Medulla oblongata (tissue), 1 donor: ENCODE measurements at regions not wholly inside any gene's neighbourhood (a gene's known extent, or its start where the extent isn't known, plus 50 kb on each side); places are given as distances from the start of the nearest gene placed in this dataset.

ENCODE experiments used
- DNase-seq: peaks from one replicate; pipeline ENCODE4 v3.0.0-alpha.2; 2015; ENCODE audit errors: extremely low spot score

DNA sequence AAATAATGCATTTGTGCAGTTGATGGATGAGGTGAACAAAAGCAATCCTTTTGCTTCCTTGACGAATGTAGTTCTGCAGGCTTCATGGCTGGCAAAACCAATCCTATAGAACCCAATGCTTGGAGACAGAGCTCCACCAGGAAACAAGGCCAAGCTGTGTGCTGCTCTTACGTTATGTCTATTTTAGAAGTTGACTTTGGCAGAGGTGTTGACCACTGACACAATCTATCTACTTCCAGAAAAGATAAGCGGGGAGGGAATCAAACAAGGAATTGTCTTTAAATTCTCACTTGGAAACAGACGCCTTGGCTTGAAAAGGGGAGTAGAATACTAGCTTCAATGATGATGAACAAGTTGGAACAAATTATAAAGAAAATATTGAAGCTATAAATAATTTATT lies 211.2 kb downstream of the SETD4 start:
- no peak for DNase-seq

DNA sequence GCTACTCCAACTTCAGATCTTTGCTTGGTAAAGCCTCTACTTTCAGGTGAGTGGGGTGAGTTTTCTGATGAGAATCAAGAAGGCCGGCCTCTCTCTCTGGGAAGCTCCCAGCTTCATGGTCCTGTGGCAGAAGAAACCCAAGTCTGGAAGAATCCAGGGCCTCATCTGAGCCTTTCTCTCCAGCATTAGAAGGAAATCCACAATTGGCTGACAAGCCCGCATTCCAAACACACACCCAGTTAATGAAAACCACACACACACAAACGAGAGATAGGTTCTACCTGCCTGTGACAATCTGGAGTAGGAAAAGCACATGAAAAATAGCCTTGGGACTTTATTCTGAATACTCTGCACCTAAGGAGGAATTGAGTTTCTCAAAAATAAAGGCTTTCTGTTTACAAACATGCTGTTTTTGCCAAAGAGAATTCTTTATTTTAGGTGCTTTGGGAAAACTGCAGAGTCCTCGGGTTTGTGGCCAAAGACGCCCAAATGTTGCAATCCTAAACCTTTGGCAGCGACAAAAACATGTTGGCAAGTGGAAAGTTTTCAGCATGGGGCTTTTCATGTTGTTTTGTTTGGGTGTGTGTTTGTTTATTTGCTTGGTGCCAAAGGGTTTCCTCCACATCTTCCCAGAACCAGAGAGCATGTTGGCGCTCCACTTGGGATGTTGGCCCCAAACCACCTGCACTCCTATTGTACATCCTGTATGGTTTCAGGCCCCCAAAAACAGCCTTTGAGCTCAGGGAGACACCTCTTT lies 216.2 kb downstream of the SETD4 start:
- peak; percentile 19 for DNase-seq

DNA sequence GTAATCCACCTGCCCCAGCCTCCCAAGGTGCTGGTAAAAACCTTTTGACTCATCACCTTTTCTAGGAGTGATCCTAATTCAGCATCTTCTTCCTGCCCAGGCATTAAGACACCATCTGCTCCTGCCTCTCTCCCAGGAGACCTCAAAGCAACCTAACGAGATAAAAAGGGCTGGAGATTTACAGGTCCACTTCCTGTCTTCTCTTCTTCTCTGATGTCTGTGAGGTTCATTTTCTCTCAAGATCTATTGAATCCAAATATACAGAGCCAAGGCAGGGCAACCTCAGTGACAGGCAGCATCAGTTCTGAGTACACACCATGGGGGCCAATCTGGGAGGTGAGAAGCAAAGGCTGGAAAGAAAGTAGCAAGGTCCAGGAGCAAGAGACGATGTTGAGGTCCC lies 219.4 kb downstream of the SETD4 start:
- DNase-seq = no peak

DNA sequence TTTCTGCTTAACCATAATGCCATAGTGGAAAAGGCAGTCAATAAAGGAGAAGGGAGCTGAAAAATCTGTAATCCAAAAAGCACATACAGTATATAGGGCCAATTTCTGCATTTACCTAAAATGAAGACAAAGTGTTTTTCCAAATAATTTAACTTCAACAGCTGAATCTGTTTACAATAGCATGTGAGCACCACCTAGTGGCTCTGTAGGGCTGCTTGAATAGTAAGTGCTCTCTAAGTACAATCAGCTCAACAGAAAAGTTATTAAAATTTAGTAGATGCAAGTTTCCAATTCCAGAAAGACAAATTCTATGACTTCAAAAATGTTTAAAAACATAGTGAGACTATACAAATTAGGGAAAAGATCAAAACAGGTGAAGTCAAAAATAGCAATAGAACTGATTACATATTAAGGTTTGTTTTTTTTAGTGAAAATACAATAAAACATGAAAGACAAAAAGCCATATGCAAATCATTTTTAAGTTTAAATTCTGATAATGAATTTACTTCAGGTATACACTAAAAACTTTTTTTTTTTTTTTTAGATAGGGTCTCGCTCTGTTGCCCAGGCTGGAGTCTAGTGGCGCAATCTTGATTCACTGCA lies 220.0 kb downstream of the SETD4 start:
- DNase-seq = peak; percentile 80

DNA sequence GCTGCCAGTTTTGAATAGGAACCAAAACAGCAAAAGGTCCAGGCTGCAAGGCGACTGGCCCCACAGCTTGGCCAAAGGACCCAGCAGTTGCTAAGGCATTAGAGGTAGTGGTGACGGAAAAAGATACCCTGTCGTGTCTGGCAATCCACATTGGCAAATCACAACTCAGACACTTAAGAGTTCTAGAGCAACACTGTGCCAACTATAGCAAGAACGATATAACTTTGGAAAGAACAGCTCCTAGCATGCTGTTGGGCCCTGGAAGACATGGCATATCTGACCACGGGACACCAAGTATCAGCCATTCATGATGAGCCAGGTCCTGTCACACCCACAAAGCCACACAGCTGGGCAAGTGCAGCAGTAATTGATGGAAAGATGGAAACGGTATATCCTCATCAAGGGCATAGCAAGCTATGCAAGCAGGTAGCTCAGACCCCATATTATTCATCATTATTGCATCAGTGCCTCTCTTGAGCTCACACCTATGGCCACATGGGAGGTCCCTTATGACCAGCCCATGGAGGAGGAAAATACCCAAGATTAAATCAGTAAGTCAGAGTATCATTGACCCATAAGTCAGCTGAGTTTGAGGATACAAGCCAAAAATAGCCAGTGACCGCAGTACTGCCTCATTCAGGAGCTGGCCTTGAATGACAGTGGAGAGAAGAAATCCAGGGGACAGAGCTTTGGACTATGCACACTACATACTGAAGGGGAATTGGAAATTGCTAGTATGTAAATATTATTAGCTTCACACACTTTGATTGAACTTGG lies 221.2 kb downstream of the SETD4 start:
- DNase-seq = no peak

DNA sequence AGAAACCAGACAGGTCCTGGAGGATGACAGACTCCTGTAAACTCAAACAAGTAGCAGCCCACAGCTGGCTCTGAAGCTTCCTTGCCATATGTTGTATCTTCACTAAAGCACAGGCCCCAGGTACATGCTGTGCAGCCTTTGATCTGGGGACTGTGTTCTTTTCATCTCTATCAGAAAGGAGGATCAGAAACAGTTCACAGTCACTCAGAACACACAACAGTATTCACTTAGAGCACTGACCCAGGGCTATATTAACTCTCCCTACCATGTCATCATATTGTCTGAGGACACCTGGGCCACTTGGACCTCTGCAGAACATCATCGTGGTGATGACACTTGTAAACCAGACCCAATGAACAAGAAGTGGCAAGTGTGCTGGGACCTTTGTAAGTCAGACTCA lies 222.0 kb downstream of the SETD4 start:
- DNase-seq = no peak

DNA sequence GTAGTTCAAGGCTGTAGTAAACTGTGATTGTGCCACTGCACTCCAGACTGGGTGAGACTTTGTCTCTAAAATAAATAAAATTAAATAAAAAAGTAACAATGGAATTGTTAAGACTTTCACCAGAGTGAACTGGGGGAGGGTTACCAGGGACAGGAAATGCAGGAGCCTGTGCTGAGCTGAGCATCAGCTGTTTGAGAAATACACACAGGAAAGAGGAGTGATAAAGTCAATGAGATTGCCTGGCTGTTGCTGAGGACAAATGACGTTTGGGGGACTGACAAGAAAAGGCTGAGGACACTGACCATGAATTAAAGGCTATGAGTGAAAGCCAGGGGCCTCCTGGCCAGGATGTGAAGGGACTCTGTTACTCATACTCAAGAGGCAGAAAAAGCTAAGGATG lies 226.3 kb downstream of the SETD4 start:
- DNase-seq = no peak

DNA sequence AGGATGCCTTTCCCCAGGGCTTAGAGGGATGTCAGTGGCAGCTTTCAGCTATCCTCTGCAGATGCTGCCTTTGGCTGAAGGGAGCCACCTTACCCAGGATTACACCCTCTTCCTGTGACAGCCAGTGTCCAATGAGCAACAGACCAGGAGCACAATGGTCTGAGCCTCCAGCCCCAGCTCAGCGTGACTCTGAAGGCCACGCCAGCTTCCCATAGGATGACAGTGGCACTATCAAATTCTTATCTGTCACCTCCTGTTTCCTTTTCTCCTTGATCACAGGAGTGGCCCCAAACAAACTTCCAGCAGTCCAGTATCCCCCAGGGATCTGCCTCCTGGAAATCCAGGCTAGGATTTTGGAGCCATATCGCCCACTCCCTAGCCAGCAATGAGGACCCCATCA lies 226.9 kb downstream of the SETD4 start:
- DNase-seq = no peak

DNA sequence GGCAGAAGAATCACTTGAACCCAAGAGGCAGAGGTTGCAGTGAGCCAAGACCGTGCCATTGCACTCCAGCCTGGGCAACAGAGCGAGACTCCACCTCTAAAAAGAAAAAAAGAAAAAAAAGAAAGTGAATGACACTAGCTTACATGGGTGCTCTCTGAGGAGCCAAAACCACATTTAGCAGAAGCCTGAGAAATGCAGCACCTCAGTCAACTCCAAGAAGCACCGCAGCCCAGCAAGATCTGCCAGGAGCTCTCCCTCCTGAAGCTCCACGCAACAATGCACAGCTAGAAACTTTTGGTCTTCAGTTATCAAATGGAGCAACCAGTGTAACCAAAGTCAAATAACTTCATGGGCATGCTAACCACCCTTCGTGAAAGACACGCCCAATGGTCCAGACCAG lies 229.1 kb downstream of the SETD4 start:
- no peak for DNase-seq

DNA sequence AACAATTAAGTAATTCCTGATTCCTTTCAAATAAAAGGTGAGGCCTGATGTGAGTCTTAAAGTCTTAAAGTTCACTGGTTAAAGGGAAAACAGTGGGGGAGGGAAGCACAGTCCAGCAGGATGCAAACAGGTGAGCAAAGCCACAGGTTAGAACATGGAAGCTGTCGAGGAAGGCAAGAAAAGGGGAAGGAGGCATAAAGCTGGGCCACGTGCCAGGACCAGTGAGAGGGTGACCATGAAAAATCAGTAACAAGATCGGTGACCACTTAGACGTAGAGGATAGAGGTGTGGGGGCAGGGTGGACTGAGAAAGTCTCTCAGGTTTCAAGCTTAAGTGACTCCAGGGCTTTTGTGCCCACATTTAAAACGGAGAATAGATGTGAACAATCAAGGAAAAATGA lies 231.3 kb downstream of the SETD4 start:
- DNase-seq = no peak

DNA sequence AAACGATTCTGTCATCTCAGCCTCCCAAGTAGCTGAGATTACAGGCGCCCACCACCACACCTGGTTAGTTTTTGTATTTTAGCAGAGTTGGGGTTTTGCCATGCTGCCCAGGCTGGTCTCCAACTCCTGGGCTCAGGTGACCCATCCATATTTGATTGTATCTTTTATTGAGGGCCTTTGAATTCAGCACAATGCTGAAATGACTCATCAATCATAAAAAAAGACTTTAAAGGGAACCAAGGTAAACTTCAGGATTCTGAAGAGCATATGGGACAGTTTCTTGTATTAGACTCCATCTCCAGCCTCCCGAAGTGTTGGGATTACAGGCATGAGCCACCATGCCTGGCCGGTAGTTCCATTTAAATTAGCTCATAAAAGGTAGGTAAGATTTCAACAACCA lies 232.2 kb downstream of the SETD4 start:
- DNase-seq = no peak

DNA sequence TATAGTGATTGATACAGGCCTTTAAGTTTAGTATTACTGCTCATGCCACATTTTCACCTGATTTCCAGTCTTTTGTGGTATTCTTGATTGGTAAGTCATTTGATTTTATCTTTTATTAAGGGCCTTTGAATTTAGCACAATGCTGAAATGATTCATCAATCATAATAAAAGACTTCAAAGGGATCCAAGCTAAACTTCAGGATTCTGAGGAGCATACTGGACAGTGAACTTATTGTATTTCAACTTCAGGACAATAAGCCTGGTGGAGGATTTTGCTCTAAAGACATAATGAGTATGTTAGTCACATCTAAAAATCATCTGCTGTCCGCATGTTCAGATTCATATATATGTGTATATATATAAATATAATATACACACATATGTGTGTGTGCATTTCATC lies 233.3 kb downstream of the SETD4 start:
- no peak for DNase-seq

DNA sequence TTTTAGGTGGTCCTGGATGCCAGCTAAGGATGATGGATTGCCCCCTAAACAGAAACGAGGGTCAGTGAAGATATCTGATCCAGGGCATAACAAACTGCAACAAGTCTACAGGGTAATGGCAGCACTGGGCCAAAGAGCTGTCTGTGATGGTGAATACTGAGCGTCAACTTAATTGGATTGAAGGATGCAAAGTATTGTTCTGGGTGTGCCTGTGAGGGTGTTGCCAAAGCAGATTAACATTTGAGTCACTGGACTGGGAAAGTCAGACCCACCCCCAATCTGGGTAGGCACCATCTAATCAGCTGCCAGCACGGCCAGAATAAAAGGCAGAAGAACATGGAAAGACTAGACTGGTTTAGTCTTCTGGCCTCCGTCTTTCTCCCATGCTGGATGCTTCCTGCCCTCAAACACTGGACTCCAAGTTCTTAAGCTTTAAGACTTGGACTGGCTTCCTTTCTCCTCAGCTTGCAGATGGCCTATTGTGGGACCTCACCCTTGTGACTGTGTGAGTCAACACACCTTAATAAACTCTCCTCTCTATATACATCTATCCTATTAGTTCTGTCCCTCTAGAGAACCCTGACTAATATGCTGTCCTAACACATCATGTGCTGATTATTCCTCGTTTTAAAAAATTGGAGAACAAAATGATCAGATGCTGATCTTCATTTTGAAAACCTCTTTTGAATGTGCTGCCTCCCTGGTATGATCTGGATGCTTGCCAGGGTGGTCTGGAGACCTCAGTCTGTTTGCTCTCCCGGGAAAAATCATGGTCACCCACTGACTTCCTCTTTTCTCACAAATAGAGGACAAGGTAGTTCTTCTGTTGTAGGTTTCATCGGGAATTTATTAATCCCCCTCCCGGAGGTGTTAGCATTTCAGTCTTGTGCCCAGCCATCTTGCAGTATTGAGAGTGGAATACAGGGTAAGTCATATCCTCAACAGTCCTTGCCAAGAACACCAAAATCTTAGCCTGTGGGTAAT lies 234.7 kb downstream of the SETD4 start:
- DNase-seq = no peak

DNA sequence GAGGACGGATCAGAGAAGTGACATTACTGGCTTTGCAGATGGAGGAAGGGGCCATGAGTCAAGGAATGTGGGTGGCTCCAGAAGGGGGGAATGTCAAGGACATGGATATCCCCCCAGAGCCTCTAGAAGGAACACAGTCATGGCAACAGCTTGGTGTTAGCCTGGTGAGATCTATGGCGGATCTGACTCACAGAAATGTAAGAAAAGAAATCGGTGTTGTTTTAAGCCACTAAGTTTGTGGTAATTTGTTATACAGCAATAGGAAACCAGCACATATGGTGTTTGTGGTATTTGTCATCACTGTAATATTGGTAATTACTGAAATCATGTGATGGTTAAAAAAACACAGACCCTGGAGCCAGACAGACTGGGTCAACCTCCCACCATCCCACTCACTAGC lies 236.2 kb downstream of the SETD4 start:
- no peak for DNase-seq

DNA sequence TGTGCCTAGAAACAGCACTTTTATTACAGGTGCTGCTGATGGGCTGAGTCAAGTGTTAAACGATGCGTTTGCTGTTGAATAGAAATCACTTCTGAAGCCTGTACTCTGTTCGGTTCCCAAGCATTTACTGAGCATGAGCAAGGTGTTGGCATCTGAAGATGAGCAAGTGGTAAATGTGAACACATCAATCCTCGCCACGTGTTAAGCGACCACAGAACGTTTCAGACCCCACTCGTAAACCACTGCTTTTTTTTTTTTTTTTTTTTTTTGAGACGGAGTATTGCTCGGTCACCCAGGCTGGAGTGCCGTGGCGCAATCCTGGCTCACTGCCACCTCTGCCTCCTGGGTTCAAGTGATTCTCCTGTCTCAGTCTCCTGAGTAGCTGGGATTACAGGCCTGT lies 241.2 kb downstream of the SETD4 start:
- no peak for DNase-seq

DNA sequence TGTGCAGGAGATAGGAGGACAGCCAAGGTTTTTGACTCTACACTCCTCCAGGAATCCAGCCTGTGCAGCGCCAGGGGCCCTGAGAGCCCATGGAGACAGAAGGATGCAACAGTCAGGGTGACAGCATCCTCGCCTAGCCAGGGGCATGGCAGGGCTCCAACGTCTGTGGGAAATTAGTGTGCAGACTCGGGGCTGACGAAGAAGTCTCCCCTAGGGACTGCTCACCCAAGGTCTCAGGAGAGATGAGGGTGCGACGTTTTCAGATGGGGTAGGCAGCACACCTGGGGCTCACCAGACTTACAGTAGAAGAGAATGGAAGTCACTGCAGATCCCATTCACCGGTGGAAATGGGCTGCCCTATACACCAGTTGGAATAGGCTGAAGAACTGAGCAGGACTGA lies 241.7 kb downstream of the SETD4 start:
- DNase-seq = no peak

DNA sequence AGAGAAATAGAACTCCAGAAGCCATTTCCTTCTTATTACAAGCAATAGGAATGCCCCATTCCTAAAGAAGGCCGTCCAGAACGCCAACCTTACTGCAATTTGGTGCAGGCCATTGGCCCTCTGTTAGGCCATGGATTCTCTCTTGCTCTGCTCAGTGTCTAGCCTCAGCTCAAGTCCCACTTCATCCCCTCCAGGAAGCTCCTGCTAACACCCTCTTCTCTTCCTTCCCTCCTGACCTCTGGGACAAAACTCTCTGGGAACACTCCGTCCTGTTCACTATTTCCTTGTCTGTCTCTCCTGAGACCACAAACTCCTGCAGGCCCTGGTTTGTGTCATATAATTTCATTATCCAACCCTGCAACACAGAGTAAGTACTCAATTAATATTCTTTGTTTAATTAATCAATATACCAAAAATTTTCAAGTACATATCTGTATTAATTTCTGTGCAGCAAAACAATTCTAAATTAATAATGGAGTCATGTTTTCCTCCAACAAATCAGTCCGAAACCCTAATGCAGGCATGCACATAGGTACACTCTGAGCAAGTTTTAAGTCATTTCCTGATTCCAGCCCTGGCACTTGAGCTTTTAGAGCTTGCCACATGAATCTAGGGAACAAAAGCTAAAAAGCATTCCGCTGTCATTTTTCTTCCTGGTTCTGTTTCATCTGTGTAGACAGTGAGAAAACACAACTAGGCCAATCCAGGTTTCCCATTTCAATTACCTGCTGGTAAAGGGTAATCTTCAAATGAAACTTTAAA lies 245.3 kb downstream of the SETD4 start:
- DNase-seq = no peak

DNA sequence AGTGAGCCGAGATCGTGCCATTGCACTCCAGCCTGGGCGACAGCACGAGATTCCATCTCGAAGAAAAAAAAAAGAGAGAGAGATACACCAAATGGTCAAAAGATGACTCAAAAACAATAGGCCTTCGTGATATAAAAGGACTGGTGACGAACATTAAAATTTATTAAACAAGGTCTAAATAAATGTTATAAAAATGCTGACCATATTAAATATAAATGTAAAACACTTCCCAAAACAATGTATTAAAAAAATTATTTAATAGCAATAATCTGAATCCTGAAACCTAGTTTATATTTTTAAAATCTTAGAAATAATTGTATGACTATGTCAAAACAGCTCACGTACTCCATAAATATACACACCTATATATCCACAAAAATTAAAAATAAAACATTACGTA lies 247.6 kb downstream of the SETD4 start:
- no peak for DNase-seq

DNA sequence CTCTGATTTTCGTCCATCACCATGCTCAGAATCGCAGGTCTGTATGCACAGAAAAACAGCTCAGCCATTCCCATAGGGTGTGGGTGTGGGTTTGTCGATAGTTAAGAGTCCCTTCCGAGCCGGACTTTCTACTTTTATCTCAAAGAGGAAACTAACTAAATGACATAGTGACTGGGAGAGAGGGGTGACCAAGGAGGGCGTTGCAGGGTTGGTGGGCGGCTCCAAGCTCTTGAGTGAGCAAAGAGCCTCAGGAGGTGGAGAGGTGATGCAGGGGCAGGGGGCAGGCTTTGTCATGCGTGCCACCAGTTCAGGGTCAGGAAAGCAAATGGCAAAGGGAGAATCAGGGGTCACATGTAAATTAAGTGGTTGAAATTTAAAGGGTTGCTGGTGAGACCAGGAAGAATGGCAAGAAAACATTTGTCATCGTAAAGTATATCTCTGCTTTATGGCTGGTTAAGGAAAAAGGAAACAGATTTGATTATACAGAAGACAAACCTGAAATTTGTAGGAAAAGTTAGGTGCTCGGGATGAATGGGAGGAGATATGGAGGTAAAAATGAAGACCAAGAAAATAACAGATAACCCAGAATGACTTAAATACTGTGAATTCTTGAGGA lies 249.0 kb downstream of the SETD4 start:
- no peak for DNase-seq

DNA sequence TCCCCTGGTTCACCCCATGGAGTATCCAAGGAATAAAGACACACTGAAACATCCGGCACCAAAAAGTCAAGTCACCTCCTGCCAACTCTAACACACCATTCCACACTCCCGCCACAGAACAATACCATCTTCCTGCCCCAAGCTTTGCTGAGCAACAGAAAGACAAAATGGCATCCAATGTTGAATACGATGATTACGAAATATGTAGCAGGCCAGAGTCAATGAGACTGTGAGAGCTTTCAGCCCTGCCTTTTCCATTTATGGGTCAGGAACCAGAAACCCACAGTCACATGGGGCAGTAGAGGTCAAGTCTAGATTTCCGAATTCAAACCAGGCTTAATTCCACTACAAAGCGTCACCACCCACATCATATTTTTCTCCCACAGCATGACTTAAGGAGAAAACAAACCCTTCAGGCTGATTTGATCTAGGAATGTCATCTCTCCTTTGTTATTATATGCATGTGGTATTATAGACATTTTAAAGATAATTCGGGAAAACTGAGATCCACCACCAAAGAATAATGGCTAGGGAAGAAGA lies 249.8 kb downstream of the SETD4 start:
- DNase-seq = no peak
